CD4-positive, alpha-beta T cell treated with Interleukin-17A for 4 hours (primary cell): ENCODE measurements at regions not wholly inside any gene's neighbourhood (a gene's known extent, or its start where the extent isn't known, plus 50 kb on each side); places are given as distances from the start of the nearest gene placed in this dataset.

Experiments used
- DNase-seq: peaks from one replicate; pipeline ENCODE4 v3.0.0-alpha.2; 2020; ENCODE audit warnings: mixed read lengths

DNA sequence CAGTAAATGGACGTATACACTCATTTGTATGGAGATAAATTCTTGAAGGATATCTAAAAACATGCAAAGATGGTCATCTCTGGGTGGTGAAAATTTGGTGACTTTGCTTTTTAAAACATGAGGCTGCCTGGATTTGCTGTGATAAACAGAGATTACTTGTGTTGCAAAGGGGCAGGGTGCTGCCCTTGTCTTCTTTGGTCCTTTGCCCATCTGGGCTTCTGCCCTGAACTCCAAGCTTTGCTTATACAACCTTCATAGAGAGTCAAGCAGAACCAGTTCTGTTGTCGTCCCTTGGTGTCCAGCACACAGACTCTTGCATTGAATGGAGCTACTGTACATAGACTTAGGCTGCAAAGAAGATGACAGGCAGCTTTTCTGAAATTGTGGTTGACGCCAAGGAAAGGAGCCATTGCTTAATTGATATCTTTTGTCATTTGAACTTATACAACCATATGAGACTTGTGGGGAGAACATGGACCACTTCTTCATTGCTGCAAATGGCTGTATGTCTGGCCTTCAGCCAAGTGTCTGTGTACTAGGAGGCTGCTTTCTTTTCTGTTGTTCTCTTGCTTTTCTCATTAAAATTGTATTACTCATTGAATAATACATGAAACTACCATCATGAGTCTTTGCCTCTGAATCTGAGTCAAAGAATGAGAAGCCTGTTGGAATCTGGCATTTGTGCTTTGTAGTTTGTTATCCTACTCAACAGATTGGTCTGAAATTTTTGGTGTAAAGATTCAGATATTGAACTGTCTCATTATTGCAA is 152.5 kb downstream of the DMRT2 start:
- no peak for DNase-seq

DNA sequence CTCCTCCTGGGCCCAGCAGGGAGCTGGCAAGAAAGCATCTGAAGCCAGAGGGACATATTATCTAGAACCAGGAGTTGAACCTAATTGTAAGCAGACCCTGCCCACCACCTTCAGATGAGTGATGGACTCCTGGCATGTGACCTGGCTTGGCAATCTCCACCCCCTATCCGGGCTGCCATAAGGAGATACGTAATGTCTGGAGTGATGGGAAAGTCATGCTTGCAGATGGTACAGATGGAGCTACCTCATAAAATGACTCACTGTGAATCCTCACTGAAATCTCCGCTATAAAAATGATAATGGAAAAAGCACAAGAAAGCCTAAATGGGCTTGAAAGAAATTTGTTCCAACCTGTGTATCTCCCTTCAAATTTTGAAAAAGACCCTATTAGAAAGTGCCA is 157.5 kb downstream of the DMRT2 start:
- DNase-seq: no peak

DNA sequence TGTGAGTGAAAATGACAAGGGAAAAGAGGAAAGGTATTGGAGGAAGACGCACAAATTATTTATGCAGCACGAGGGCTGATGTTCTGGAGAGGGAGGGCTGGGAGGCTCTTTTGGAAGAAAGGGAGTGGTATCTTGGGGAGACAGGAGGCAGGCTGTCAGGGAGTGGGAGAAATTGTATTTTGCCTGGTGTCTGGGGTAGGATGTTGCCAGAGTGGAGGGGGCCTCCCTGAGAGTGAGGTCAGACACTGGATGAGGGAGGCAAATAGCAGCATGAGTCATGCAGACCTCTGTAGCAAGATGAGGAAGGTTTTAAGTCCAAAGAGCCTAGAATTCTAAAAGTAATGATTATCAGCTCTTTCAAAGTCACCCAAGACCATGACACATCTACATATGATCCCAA is 158.0 kb downstream of the DMRT2 start:
- no peak for DNase-seq

DNA sequence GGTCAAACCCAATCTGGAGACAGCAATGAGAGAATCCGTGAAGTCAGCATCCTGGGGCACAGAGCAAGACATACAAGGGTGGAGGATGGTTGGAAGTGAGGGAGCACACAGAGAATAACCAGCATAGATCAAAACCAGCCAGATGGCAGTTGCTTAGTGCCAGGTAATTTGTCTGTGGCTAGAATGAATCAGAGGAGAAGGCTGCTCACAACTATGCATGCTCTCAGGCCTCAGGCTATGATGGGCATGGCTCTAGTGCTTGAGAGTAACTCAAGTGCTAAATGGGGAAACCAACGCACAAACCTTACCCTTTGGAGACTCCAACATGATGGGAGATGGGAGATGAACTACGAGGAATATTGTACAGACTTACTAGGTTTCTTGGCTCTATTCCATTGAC is 160.8 kb downstream of the DMRT2 start:
- no peak for DNase-seq

DNA sequence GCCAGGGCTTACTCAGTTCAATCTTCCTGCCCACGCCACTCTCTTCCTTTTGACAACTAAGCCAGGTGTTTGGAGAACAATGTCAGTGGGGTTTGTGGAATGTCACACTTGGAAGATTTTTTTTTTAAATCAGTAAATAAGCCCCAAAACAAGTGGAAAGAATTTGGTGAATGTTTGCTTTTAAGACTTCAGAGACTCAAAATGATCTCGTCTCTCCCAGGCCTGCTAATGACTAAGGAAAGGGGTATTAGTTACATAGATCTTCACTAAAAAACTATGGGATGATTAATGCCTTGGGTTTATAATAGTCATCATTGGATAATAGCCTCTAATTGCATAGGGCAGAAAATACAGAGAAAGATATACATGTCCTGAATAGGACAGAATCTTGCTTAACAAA is 166.4 kb downstream of the DMRT2 start:
- no peak for DNase-seq

DNA sequence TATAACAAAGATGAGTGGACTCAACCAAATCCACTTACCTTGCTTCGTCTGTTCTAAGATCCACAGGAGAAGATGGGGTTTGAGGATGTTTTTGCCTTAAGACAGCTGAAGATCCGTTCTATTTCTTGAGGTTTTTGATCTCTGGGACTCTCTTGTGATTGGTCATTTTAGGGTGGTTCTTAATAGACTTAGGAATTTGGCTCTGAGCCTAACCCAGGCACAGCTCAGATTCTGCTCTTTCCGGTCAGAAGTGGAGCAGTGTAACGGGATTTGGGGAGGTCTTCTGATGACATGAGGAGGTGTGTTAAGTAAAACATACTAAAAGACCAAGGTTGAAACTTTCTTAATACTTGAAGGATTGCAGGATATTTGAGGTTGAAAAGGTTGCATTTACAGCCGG is 166.9 kb downstream of the DMRT2 start:
- no peak for DNase-seq

DNA sequence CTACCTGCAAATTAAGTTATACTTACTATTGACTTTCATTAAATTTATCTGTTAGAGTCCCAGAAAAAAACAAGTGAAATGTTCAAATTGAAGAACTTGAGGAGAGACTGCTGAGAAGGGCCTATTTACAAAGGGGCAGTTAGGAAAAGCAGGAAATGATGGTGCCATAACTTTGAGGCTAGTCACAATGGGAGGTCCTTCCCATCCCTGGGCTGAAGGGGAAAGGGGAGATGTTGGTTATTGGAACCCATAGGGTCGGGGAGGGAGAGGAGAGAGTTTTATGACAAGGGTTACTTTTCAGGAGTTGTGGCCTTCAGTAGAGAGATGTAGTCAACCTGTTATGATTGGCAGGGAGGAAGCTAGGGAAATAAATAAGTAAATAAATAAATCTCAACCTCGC is 169.1 kb downstream of the DMRT2 start:
- DNase-seq: no peak

DNA sequence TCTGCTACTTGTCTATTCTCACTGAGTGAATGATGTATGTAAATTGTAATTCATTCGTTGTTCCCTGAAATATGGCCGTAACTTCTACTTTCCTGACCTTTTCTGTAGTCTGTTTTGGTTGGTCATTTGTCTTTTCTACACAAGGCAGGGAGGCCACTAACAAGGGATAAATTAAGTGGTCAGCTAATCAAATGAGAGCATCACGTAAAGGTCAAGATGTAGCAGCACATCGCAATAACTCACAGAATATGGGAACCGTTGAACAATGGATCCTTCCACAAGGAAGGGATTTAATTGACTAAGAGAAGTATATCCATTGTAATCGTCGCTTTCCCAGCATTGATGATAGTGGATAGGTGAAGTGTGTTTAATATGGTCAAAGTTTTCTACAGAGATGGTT is 171.1 kb downstream of the DMRT2 start:
- DNase-seq: no peak

DNA sequence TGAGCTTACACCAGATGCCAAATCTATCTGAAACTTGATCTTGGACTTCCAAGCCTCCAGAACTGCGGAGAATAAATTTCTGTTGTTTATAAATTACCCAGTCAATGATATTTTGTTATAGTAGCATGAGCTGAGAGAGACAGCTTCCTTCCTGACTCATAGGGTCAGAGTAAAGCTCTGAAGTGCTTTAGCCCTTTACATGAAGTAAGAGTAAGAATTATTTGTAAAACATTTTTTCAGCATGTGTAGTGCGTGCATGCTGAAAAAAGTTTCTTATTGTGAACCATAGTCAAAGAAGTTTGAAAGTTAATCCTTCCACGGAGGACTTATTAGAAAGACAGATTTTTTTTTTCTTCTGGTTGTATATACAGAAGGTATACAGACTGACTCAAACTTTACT is 172.4 kb downstream of the DMRT2 start:
- no peak for DNase-seq

DNA sequence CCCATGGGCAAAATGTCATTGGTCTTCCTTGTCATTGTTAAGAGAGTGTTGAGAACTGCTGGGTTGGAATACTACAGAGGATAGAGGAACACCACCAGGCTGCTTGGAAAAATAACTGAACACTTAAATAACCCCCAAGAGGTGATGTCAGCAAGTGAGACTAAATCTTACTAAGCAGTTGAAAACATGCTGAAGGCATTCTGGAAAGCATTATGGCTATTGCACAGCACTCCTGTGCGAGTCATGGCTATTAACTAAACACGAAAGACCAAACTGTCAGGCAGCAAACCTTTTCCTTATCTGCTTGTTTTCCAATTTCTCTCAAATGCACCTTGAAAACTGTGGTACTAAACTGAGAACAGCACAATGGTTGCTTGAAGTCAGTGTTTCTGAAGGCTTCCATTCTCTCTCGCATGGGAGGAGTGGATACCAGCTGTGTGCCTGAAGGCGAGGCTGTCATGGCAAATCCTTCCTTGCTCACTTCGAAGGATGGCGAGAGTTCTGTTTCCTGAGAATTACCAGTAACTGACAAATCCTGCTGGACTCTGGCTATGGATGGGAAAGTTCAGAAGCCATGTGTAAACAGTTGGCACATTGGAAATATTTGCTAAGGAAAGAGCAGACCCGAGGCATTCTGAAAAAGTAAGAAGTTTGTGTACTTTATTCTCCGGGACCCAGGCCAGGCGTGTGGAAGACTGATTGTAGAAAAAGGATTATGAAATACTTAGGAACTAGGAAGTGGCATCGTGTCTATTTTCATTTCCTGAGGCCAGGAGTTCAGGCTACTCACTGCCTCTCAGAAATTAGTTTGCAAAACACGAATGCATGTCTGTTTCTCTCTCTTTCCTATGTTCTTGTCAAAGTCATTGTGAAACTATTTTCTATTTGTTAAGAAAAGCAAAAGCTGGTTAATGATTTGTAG is 182.1 kb downstream of the DMRT2 start:
- DNase-seq: no peak

DNA sequence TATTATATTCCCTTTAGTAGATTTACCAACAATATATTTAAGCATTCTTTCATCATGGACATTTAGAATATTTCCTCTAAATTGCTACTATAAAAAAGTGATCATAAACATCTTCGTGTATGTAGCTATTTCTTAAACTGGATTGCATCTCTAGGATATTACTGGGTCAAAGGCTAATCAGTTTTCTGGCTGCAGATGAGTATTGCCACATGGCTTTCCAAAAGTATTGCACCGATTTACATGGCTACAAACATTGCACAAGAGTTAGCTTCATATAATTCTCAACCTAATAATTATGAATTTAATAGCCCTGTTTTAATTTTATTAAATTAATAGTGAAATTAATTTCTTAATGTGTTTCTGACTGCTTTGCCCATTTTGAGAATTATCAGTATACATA is 183.4 kb downstream of the DMRT2 start:
- no peak for DNase-seq

DNA sequence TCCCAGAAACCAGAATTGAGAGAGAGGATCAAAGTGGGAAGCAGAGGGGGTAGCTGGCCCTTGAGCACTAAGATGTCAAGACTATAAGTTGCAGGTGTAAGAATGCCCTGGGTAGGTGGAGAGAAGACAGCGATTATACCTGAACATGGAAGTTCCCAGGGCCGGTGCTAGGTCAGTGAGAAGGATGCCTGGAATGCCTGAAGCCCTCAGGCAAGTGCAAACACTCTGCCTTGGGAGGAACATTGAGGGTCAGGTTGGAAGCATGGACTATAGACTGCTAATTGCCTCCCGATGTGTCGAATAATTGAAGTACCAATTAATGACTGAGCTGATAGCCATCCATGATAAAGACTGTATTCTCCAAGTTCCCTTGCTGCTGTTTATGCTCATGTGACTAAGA is 185.5 kb downstream of the DMRT2 start:
- DNase-seq: no peak

DNA sequence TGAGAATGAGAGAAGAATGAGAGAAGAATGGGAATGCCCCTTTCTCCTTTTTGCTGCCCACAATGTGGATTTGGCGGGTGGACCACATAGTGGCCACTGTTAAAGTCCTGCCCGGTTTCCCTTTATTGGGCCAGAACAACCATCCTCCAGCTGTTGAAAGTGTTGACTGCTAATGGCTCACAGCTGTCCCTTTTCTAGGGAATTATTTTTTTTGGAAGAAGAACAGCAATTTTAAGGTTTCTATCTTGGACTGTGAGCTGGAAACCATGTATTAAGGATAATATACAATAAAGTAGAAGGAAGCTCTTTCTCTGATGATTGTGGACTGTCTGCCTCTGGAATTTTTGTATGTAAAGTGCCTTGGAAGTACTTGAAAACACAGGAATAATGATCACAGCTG is 185.9 kb downstream of the DMRT2 start:
- no peak for DNase-seq

DNA sequence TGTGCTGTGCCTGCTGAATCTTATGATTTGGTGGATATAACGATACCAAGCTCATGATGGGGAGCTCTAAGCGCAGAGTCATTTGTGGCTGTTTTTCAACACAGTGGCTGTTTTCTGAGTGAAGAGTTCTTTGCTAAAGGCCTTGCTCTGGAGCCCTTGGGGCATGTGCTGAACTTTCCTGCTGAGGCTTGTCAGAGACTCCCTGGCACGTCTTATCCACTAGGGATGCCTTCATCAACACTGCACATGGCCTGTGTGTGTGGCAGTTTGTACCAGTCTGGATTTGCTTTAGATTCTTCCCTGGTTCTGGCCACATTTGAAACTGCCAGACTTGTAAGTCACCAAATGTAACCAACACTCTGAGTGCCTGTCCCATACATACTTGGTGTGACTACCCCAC is 188.2 kb downstream of the DMRT2 start:
- DNase-seq: no peak

DNA sequence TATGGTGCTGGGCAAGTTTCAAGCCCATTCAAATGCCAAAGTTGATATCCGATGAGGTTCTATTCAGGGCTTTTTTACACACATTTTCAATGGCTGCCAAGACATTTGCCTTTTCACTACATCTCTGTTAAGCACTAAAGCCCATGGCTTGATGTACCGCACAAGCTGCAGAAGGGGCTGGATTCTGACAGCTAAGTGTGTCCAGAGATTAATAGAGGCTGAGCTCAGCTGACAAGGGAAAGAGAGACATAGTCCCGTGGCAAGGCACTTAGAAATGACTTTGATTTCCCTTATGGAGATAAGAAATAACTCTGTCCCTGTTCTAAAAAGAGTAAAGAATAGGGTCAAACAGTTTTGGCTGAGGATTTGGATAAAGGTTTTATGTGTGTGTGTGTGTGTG is 198.6 kb downstream of the DMRT2 start:
- DNase-seq: no peak

DNA sequence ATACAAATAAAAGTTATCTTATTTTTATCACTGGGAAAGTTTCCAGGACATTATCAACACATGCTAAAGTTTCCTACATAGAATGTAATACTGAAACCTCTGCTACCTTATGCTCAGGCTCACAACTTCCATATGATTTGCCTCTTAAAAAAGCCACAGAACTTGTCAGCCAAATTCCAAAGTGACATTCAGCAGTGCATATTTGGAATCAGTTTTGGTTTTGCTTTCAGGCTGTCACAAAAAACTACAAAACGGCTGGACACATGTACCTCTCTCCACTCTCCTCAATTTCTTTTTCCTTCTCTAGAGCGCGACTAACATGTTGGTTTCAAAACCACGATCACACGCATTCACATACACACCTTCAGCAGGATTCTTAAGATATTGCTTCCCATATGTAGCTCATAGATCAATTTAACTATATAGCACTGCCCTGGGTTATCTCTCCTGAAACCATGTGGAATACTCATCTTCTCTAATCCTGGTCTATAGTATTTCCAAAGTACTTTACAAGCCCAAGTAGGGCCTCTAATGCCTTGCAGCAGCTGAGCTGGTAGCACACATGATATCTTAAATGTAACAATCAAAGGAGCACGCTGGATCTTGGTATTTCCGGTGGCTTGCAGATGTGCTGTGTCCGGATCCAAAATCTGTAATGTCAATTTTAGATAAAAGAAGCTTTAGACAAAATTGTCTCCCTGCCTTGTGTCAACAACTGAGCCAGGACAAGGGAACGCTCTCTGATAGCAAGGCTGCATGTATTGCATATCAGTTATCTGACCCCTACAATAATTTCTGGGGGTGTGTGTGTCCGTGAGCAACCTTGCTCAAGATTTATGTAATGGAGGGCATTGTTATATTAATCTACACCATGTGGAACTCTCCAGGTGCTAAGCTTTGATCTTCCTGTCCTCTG is 203.2 kb downstream of the DMRT2 start:
- no peak for DNase-seq

DNA sequence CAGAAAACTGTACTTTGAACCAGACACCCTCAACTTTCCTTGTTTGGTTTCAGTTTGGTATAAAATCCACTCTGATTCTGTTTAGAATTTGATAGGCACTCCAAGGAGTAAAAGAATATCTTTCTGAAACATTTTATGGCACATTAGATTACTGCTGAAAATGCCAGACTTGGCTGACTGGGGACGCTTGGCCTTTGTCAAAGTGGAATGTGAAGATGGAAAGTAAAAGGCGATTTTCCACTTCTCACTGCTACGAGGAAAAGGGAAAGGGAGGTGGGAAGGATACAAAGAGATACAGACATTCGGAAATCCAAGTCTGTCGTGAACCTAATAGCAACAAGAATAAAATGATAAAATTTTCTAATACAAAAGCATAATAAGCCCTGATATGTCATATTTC is 203.9 kb downstream of the DMRT2 start:
- DNase-seq: no peak

DNA sequence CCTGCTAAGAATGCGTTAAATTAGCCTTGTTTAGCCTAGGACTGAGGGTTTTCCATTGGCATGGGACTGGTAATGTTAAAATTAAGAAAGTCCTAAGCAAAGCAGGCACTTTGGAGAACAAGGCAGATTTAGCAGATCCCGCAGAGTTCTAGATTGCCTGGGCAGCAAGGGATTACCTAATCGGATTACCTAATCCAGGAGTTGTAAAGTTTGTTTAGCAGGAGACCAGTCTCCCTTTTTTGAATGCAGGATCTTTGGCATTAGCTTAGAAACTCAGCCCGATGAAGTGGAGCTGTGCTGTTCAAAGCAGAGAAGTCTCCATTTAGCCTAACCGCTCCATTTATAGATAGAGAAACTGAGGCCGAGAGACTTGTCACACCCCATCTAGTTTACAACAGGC is 206.0 kb downstream of the DMRT2 start:
- no peak for DNase-seq

DNA sequence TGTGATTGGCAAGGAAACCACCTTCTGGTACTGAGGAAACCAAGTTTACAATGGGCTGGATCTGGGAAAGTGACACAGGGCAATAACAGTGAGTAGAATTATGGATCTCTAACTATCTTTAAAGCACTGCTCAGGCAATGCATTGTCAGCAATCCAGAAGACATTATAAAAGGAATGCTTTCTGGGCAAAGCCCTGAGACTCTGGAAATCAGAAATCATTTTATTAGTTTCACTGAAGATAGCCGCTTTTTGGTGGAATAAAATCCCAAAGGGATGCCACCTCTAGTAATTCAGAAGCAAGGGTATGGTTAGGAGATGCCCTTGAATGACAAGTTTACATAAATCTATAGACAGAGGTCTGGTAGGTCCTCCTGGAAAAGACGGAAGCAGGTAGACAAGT is 211.1 kb downstream of the DMRT2 start:
- DNase-seq: no peak

DNA sequence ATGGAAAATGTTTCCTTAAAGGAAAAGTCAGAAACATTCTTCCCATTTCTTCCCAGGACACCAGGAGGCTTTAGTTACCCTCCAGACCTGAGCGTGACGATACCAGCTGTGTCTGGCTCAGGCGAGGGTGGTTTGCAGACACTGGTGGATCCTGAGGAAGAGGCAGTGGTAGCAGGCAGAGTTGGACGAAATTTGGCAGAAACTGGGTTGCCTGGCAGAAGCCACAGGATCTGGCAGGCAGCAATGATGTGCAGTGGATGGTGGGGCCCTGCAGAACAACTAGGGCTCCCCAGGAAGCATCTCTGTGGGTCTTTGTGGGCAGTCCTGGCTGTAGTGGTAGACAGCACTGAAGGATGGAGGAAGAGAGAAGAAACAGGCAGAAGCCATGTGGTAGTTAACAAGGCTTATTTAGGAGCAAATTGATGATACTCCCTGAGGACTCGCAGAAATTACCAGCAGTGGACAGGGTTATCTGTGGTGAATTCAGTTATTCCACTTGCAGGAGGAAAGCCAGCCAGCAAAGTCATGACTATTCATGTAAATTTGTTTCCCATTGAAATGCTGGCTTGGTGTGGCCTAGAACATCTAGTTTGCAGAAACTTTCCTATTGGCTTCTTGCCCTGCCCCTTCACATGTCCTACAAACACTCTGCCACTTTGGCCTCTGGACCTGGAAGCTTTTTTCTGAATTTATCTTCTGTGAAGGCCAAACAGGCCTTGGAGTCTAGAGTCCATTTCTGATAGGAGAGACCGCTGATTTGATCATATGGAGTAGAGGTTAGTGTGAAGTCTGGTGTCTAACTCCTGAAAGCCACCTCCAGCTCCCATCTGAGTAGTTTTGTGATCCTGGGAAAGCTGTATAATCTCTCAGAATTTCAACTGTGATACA is 212.0 kb downstream of the DMRT2 start:
- no peak for DNase-seq

DNA sequence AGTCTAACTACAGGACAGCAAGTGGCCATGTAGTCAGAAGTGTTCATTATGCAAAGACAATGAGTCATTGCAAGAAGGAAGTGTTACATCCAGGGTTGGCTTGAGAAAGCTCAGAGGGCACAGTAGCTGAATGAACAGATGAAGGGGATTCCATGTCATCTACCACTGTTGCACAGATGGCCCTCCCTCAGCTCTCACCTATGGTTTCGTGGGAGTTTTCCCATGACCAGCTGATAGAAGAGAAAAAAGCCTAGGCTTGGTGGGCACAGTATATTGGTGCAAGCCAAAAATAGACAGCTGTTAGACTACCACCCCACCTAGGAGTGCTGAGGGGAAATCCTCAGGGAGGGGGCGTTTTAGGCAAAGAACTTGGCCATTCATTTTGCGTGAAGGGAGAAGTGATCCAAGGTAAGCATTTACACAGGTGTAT is 217.0 kb downstream of the DMRT2 start:
- DNase-seq: no peak

DNA sequence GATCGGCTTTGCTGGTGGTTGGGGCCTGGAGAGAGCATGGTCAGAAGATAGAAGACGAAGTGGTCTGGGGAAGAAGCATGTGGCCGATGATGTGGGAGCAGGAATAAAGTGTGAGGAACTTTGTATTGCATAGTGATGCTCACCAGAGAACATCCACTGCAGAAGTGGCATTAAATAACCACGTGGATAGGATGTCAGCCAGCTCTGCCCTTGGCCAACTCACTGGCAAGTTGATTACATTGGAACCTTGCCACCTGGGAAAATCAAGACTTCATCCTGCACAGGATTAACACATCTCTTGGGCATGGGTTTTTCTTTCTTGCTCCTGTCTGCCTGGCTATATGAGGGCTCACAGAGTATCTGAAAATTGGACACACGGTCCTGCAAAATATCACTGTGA is 217.4 kb downstream of the DMRT2 start:
- no peak for DNase-seq
